ENCODE measurements at regions not wholly inside any gene's neighbourhood (a gene's known extent, or its start where the extent isn't known, plus 50 kb on each side); places are given as distances from the start of the nearest gene placed in this dataset.

GRCh38 chr3:193780397-193780796 lies 187.4 kb downstream of the OPA1 start:
- DNase-seq (ENCODE audit: extremely low read depth in 1 of 2, low read depth in 1 of 2) = no peak

- no peak for DNase-seq (ENCODE audit: extremely low read depth in 1 of 2, low read depth in 1 of 2)
Observed at GRCh38 chr3:193780810-193781478, 187.9 kb downstream of the OPA1 start.

GRCh38 chr3:193782276-193782647 lies 189.3 kb downstream of the OPA1 start:
- DNase-seq (ENCODE audit: extremely low read depth in 1 of 2, low read depth in 1 of 2) = no peak

GRCh38 chr3:193782747-193783146 lies 189.7 kb downstream of the OPA1 start:
- no peak for DNase-seq (ENCODE audit: extremely low read depth in 1 of 2, low read depth in 1 of 2)

- no peak for DNase-seq (ENCODE audit: extremely low read depth in 1 of 2, low read depth in 1 of 2)
Observed at GRCh38 chr3:193783166-193783896, 190.3 kb downstream of the OPA1 start.

GRCh38 chr3:193784822-193785221 lies 191.8 kb downstream of the OPA1 start:
- no peak for DNase-seq (ENCODE audit: extremely low read depth in 1 of 2, low read depth in 1 of 2)

- no peak for DNase-seq (ENCODE audit: extremely low read depth in 1 of 2, low read depth in 1 of 2)
Observed at GRCh38 chr3:193787496-193787870, 194.5 kb downstream of the OPA1 start.

- no peak for DNase-seq (ENCODE audit: extremely low read depth in 1 of 2, low read depth in 1 of 2)
Observed at GRCh38 chr3:193788189-193788991, 195.4 kb downstream of the OPA1 start.

- DNase-seq (ENCODE audit: extremely low read depth in 1 of 2, low read depth in 1 of 2) = no peak
Observed at GRCh38 chr3:193789455-193789854, 196.4 kb downstream of the OPA1 start.

GRCh38 chr3:193790086-193790990 lies 197.3 kb downstream of the OPA1 start:
- DNase-seq (ENCODE audit: extremely low read depth in 1 of 2, low read depth in 1 of 2) = no peak

GRCh38 chr3:193791041-193792032 lies 198.3 kb downstream of the OPA1 start:
- DNase-seq (ENCODE audit: extremely low read depth in 1 of 2, low read depth in 1 of 2) = no peak

- no peak for DNase-seq (ENCODE audit: extremely low read depth in 1 of 2, low read depth in 1 of 2)
Observed at GRCh38 chr3:193793123-193793522, 200.1 kb downstream of the OPA1 start.

- DNase-seq (ENCODE audit: extremely low read depth in 1 of 2, low read depth in 1 of 2) = no peak
Observed at GRCh38 chr3:193794002-193794881, 201.2 kb downstream of the OPA1 start.

GRCh38 chr3:193795062-193795690 lies 202.2 kb downstream of the OPA1 start:
- DNase-seq (ENCODE audit: extremely low read depth in 1 of 2, low read depth in 1 of 2) = no peak

- DNase-seq (ENCODE audit: extremely low read depth in 1 of 2, low read depth in 1 of 2) = no peak
Observed at GRCh38 chr3:193796089-193796488, 203.1 kb downstream of the OPA1 start.

- DNase-seq (ENCODE audit: extremely low read depth in 1 of 2, low read depth in 1 of 2) = no peak
Observed at GRCh38 chr3:193797566-193797965, 204.6 kb downstream of the OPA1 start.

- no peak for DNase-seq (ENCODE audit: extremely low read depth in 1 of 2, low read depth in 1 of 2)
Observed at GRCh38 chr3:193798051-193798450, 205.0 kb downstream of the OPA1 start.
